ENCODE measurements at regions not wholly inside any gene's neighbourhood (a gene's known extent, or its start where the extent isn't known, plus 50 kb on each side); places are given as distances from the start of the nearest gene placed in this dataset.

GRCh38 chr4:19944806-19945205 is 306.9 kb upstream of the SLIT2 start:
- no peaks in the 10 kb centered on the region for H3K36me3 ChIP-seq (replicated peaks in 1 of 2; ENCODE audit: control insufficient read depth in 1 of 2, insufficient read depth in 2 of 2, low read length in 2 of 2)
- intact Hi-C loops (cut with micrococcal nuclease; ENCODE audit: unreplicated experiment) (no loop called here), in situ Hi-C loops (cut with HindIII; ENCODE audit: extremely low pct_ligation_motif_present, low pct_unique_long_range_greater_than_20kb) (no loop called here)
- no peak overlapping the region for H3K4me3 ChIP-seq (replicated peaks in 1 of 3; ENCODE audit: insufficient read depth in 1 of 3, low read depth in 2 of 3, low read length in 3 of 3)
- peaks cover 79% of the 10 kb centered on the region for H3K9me3 ChIP-seq (ENCODE audit: low read length)
- no peak overlapping the region for H3K9ac ChIP-seq (ENCODE audit: insufficient read depth, low read depth, low read length)
- WGBS (ENCODE audit: low lambda C conversion rate) = 2% methylated on average over 2 of the region's 2 CpGs
- no peaks in the 10 kb centered on the region for H3K4me1 ChIP-seq (ENCODE audit: insufficient read depth, low read length)
- no peak for ATAC-seq
- FAIRE-seq = no peak
- no peak overlapping the region for H2AFZ ChIP-seq (ENCODE audit: low read length)
- no peaks in the 10 kb centered on the region for H4K20me1 ChIP-seq (ENCODE audit: insufficient read depth, low read length)
- CTCF ChIA-PET (ENCODE audit: low intra/inter-chr PET ratio, low total read pairs) = no interaction called here
- H3K79me2 ChIP-seq (ENCODE audit: insufficient read depth, low read length) = no peaks in the 10 kb centered on the region
- POLR2A ChIA-PET = no interaction called here
- H3K27ac ChIP-seq (ENCODE audit: extremely low read length, insufficient read depth, low read length) = no peak overlapping the region
- no peak overlapping the region for H3K4me2 ChIP-seq (ENCODE audit: low read depth, low read length)
- H3K27me3 ChIP-seq (ENCODE audit: control insufficient read depth in 1 of 2, insufficient read depth in 2 of 2, low read length in 2 of 2) = no peaks in the 10 kb centered on the region
- no TSS peak for BruUV-seq (replicated peaks)
- no peak for DNase-seq (ENCODE audit: low spot score)
- TF ChIP-seq NFIC (IDR thresholded peaks at IDR 0.05; ENCODE audit: low read length) = no peak
- TF ChIP-seq NCOA5 (CRISPR knock-in tag; IDR thresholded peaks at IDR 0.05) = no peak
- no peak for TF ChIP-seq TBX3 (IDR thresholded peaks at IDR 0.05; ENCODE audit: borderline replicate concordance)
- no peak for TF ChIP-seq ZBTB26 (CRISPR knock-in tag; IDR thresholded peaks at IDR 0.05; ENCODE audit: borderline replicate concordance)
- TF ChIP-seq UBTF (CRISPR knock-in tag; IDR thresholded peaks at IDR 0.05) = no peak
- TF ChIP-seq ZNF577 (CRISPR knock-in tag; IDR thresholded peaks at IDR 0.05; ENCODE audit: borderline replicate concordance, low read depth) = no peak
- no peak for TF ChIP-seq JARID2 (CRISPR knock-in tag; IDR thresholded peaks at IDR 0.05; ENCODE audit: insufficient replicate concordance)
- TF ChIP-seq SIX4 (CRISPR knock-in tag; IDR thresholded peaks at IDR 0.05) = no peak
- no peak for TF ChIP-seq ZBTB25 (CRISPR knock-in tag; IDR thresholded peaks at IDR 0.05)
- TF ChIP-seq ZNF329 (CRISPR knock-in tag; IDR thresholded peaks at IDR 0.05; ENCODE audit: low read depth) = no peak
- no peak for TF ChIP-seq SRSF1 (optimal IDR thresholded peaks at IDR 0.05; ENCODE audit: low read depth, low read length)
- TF ChIP-seq ZNF75D (CRISPR knock-in tag; IDR thresholded peaks at IDR 0.05; ENCODE audit: borderline replicate concordance) = no peak
- TF ChIP-seq ZNF570 (CRISPR knock-in tag; IDR thresholded peaks at IDR 0.05; ENCODE audit: borderline replicate concordance) = no peak

All from HepG2 (cell line).